ENCODE measurements at regions not wholly inside any gene's neighbourhood (a gene's known extent, or its start where the extent isn't known, plus 50 kb on each side); places are given as distances from the start of the nearest gene placed in this dataset.

- TF ChIP-seq POLR2A (IDR thresholded peaks at IDR 0.05; ENCODE audit: low read depth) (no peak), POLR2AphosphoS5 (IDR thresholded peaks at IDR 0.05) (no peak), CTCF (IDR thresholded peaks at IDR 0.05) (no peak)
These were observed 154.0 kb downstream of the LIPI start for GRCh38 chr21:14056771-14057191.

Measured in esophagus muscularis mucosa (tissue), 3 donors.